ENCODE measurements at regions not wholly inside any gene's neighbourhood (a gene's known extent, or its start where the extent isn't known, plus 50 kb on each side); places are given as distances from the start of the nearest gene placed in this dataset.

DNA sequence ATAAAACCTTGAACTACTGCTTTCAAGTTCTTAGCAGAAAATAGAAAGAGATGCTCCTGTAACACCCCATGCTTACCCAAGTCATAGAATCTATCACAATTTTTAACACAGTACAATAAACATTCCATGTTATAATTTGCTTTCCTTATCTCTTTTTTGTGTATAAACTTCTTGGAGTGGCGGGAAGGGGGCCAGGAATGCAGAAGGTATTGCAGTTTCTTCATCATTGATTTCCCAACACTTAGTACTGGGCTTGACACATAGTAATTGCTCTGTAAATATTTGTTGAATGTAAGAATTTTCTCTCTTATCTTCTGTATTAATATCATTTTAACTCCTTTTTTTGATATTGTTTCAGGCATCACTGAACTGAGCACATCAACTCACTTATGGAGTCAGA is 535.8 kb downstream of the KCTD12 start:
- no peak for DNase-seq (ENCODE audit: extremely low read depth, low read depth)
- no peak overlapping the region for H3K4me3 ChIP-seq (replicated peaks; ENCODE audit: low read depth, low read length)
- no peak for TF ChIP-seq CTCF (IDR thresholded peaks at IDR 0.05; ENCODE audit: low read depth, low read length, missing control alignments)

DNA sequence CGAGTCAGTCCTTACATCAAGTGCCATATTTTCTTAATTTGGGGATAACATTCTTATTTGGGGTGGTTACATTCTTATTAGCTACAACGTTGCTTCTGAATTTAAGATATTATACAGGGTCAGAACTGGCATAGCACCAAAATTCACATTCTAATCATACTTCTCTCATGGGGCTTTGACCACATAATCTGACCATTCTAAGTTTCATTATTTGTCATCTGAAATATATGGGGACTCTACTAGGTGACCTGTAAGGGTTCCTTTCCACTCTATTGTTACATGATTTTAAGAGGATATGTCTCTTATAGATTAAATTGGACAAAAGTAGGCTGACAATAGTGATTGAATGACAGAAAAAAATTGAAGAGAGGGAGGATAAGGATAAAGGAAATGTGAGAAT is 536.5 kb downstream of the KCTD12 start:
- no peak for DNase-seq (ENCODE audit: extremely low read depth, low read depth)
- no peak overlapping the region for H3K4me3 ChIP-seq (replicated peaks; ENCODE audit: low read depth, low read length)

GRCh38 chr13:76339649-76340048 is 546.6 kb downstream of the KCTD12 start:
- no peak for TF ChIP-seq CTCF (IDR thresholded peaks at IDR 0.05; ENCODE audit: low read depth, low read length, missing control alignments)
- no peak overlapping the region for H3K4me3 ChIP-seq (replicated peaks; ENCODE audit: low read depth, low read length)
- DNase-seq (ENCODE audit: extremely low read depth, low read depth): no peak

More for the DNA sequence above, 536.5 kb downstream of the KCTD12 start:
- no peak for TF ChIP-seq CTCF (IDR thresholded peaks at IDR 0.05; ENCODE audit: low read depth, low read length, missing control alignments)

- TF ChIP-seq CTCF (IDR thresholded peaks at IDR 0.05; ENCODE audit: low read depth, low read length, missing control alignments): no peak
- no peak for DNase-seq (ENCODE audit: extremely low read depth, low read depth)
- no peak overlapping the region for H3K4me3 ChIP-seq (replicated peaks; ENCODE audit: low read depth, low read length)
These were observed 548.2 kb downstream of the KCTD12 start for GRCh38 chr13:76338003-76338402.

GRCh38 chr13:76336889-76337844 is 549.0 kb downstream of the KCTD12 start:
- no peak overlapping the region for H3K4me3 ChIP-seq (replicated peaks; ENCODE audit: low read depth, low read length)
- no peak for DNase-seq (ENCODE audit: extremely low read depth, low read depth)
- no peak for TF ChIP-seq CTCF (IDR thresholded peaks at IDR 0.05; ENCODE audit: low read depth, low read length, missing control alignments)

GRCh38 chr13:76335463-76335862 is 550.7 kb downstream of the KCTD12 start:
- TF ChIP-seq CTCF (IDR thresholded peaks at IDR 0.05; ENCODE audit: low read depth, low read length, missing control alignments): no peak
- no peak overlapping the region for H3K4me3 ChIP-seq (replicated peaks; ENCODE audit: low read depth, low read length)
- DNase-seq (ENCODE audit: extremely low read depth, low read depth): no peak
